Mammary epithelial cell (primary cell): ENCODE measurements at regions not wholly inside any gene's neighbourhood (a gene's known extent, or its start where the extent isn't known, plus 50 kb on each side); places are given as distances from the start of the nearest gene placed in this dataset.

ENCODE experiments used
- EZH2 ChIP-seq: IDR thresholded peaks from 2 replicates; pipeline ENCODE4 v1.6.1; 2012; ENCODE audit warnings: low read length, inconsistent platforms, borderline replicate concordance
- TF ChIP-seq, protein P1 (sequence below), 2 donors: IDR thresholded peaks in 1 of 2; conservative IDR thresholded peaks in 1 of 2; 2 replicates each; pipeline ENCODE4 v1.5.1; 2011 to 2012; ENCODE audit warnings: inconsistent platforms in 2 of 2, low read length in 2 of 2, mild to moderate bottlenecking in 2 of 2, control low read depth in 1 of 2, low read depth in 1 of 2; ENCODE audit not compliant: insufficient read depth in 1 of 2; ENCODE audit errors: extremely low read depth in 1 of 2

DNA sequence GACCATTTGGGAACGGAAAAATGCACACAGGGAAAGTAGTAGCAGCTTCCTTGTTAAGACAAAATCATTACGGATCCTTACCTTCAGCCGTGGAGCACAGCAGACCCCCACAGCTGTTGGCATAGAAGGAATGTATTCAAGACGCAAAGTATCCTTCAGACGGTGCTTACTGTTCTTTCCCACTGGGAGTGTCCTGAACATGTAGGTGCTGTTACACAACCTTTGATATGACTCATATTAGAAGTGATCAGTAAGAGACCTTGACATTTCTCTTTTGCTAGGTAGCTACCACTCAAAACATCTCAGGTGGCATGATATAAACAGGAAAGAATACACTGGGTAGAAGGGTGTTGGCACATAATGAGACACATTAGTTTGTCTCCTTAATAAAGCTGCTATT is 154.0 kb upstream of the FMR1 start:
- TF ChIP-seq, protein P1, sequence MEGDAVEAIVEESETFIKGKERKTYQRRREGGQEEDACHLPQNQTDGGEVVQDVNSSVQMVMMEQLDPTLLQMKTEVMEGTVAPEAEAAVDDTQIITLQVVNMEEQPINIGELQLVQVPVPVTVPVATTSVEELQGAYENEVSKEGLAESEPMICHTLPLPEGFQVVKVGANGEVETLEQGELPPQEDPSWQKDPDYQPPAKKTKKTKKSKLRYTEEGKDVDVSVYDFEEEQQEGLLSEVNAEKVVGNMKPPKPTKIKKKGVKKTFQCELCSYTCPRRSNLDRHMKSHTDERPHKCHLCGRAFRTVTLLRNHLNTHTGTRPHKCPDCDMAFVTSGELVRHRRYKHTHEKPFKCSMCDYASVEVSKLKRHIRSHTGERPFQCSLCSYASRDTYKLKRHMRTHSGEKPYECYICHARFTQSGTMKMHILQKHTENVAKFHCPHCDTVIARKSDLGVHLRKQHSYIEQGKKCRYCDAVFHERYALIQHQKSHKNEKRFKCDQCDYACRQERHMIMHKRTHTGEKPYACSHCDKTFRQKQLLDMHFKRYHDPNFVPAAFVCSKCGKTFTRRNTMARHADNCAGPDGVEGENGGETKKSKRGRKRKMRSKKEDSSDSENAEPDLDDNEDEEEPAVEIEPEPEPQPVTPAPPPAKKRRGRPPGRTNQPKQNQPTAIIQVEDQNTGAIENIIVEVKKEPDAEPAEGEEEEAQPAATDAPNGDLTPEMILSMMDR (conservative IDR thresholded peaks at IDR 0.05 in 1 of 2, IDR thresholded peaks at IDR 0.05 in 1 of 2; ENCODE audit: extremely low read depth in 1 of 2, insufficient read depth in 1 of 2, low read depth in 1 of 2, low read length in 2 of 2): no peak
- no peak for TF ChIP-seq EZH2
